Type B pancreatic cell (in vitro differentiated cells): ENCODE measurements at regions not wholly inside any gene's neighbourhood (a gene's known extent, or its start where the extent isn't known, plus 50 kb on each side); places are given as distances from the start of the nearest gene placed in this dataset.

Source experiments
- DNase-seq: peaks from one replicate; pipeline ENCODE4 v3.0.0; 2021; ENCODE audit warnings: mixed read lengths; ENCODE audit not compliant: unreplicated experiment; ENCODE audit errors: extremely low spot score
- H3K27ac Mint-ChIP-seq: 2 replicates; pipeline ENCODE4 v1.8.0; 2021; ENCODE audit warnings: mild to moderate bottlenecking, mixed read lengths
- H3K27me3 Mint-ChIP-seq: 2 replicates; pipeline ENCODE4 v1.8.0; 2021; ENCODE audit warnings: mixed read lengths
- H3K36me3 Mint-ChIP-seq: 2 replicates; pipeline ENCODE4 v1.8.0; 2021; ENCODE audit warnings: mixed read lengths
- H3K4me1 Mint-ChIP-seq: one replicate; pipeline ENCODE4 v1.8.0; 2021; ENCODE audit warnings: mixed read lengths; ENCODE audit not compliant: unreplicated experiment
- H3K4me3 Mint-ChIP-seq: 2 replicates; pipeline ENCODE4 v1.8.0; 2021; ENCODE audit warnings: mild to moderate bottlenecking, mixed read lengths
- H3K9me3 Mint-ChIP-seq: 2 replicates; pipeline ENCODE4 v1.8.0; 2021; ENCODE audit warnings: mixed read lengths
- TF ChIP-seq, protein P1 (sequence below): fragments of 200-600 bp; sonication (generic); conservative IDR thresholded peaks from 2 replicates; pipeline ENCODE4 v1.5.0; 2021; ENCODE audit warnings: antibody characterized with exemption, mild to moderate bottlenecking

DNA sequence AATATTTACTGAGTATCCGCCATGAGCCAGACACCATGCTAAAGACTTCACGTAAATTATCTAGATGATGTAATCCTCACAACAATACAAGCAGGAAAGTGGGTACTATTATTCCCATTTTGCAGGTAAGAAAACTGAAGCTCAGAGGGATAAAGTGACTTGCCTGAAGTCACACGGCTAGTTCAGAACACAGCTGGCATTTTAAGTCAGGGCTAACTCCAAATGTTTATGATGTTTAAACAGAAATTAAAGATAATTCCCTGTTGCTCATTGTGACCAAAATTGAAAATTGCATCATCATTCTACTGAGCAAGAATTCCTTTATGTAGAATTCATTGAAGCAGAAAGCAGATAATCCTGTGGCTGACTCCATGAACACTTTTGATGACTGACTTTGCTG lies 71.3 kb upstream of the STXBP5 start:
- no peaks in the 10 kb centered on the region for H3K9me3 Mint-ChIP-seq
- DNase-seq = no peak
- no peak overlapping the region for H3K4me3 Mint-ChIP-seq
- H3K4me1 Mint-ChIP-seq = peaks cover 3% of the 10 kb centered on the region
- no peak overlapping the region for H3K27ac Mint-ChIP-seq
- TF ChIP-seq, protein P1, sequence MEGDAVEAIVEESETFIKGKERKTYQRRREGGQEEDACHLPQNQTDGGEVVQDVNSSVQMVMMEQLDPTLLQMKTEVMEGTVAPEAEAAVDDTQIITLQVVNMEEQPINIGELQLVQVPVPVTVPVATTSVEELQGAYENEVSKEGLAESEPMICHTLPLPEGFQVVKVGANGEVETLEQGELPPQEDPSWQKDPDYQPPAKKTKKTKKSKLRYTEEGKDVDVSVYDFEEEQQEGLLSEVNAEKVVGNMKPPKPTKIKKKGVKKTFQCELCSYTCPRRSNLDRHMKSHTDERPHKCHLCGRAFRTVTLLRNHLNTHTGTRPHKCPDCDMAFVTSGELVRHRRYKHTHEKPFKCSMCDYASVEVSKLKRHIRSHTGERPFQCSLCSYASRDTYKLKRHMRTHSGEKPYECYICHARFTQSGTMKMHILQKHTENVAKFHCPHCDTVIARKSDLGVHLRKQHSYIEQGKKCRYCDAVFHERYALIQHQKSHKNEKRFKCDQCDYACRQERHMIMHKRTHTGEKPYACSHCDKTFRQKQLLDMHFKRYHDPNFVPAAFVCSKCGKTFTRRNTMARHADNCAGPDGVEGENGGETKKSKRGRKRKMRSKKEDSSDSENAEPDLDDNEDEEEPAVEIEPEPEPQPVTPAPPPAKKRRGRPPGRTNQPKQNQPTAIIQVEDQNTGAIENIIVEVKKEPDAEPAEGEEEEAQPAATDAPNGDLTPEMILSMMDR = no peak
- H3K36me3 Mint-ChIP-seq = no peaks in the 10 kb centered on the region
- H3K27me3 Mint-ChIP-seq = no peaks in the 10 kb centered on the region

DNA sequence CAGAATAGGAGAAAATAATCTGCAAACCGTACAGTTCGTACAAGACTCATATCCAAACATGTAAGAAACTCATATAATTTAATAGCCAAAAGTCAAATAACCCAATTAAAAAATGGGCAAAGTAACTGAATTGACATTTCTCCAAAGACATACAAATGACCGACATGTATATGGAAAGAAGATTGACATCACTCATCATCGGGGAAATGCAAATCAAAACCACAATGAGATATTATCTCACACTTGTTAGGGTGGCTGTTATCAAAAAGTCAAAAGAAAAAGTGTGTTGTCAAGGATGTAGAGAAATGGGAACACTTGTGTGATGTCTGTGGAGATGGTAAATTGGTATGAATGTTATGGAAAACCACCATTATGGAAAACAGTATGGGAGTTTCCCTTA lies 70.5 kb upstream of the STXBP5 start:
- Mint-ChIP-seq H3K27ac (no peak overlapping the region), H3K4me1 (peaks cover 3% of the 10 kb centered on the region), H3K27me3 (no peaks in the 10 kb centered on the region), H3K9me3 (no peaks in the 10 kb centered on the region), H3K36me3 (no peaks in the 10 kb centered on the region), H3K4me3 (no peak overlapping the region)
- TF ChIP-seq, protein P1 = no peak
- DNase-seq = no peak

DNA sequence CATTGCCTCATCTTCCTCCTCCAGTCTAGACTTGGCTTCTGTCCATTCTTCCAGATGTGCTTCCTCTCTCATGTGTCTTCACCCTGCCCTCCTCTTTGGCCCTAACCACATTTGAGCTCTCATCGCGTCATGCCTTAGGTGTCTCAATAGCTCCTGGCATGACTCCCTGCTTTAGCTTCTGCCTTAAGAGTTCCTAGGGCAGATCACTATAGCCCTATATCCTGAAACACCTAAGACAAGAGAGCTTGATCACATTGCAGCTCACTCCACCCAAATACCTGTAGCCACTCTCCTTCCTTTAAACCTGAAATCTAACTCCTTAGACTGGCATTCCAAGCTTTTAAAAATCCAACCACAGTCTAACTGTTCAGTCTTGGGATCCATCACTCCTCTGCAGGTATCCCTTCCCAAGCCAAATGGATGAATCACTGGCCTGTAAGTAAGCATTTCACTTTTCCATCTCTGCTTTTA lies 69.0 kb upstream of the STXBP5 start:
- Mint-ChIP-seq H3K36me3 (no peaks in the 10 kb centered on the region), H3K27ac (no peak overlapping the region), H3K4me1 (peaks cover 3% of the 10 kb centered on the region), H3K9me3 (no peaks in the 10 kb centered on the region), H3K27me3 (no peaks in the 10 kb centered on the region), H3K4me3 (no peak overlapping the region)
- DNase-seq = no peak
- TF ChIP-seq, protein P1 = no peak

DNA sequence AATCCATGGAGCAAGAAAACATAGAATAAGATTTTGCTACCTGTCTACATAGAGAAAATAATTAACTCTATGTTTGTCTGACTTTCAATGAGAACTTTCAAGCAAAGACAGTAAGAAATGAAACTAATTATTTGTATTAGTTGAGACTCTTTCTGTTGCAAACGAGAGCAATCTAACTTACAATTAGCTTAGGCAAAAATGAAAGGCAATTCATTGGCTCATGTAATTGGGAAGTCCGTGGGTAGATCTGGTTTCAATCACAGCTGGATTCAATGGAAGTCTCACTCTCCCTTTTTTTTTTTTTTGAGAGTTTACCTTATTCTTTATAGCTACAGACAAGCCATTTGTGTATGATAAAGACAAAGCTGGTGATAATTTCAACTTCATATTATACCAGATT lies 68.2 kb upstream of the STXBP5 start:
- H3K4me3 Mint-ChIP-seq = no peak overlapping the region
- DNase-seq = no peak
- H3K36me3 Mint-ChIP-seq = no peaks in the 10 kb centered on the region
- H3K9me3 Mint-ChIP-seq = no peaks in the 10 kb centered on the region
- TF ChIP-seq, protein P1 = no peak
- H3K27ac Mint-ChIP-seq = no peak overlapping the region
- H3K27me3 Mint-ChIP-seq = no peaks in the 10 kb centered on the region
- H3K4me1 Mint-ChIP-seq = peaks cover 3% of the 10 kb centered on the region

DNA sequence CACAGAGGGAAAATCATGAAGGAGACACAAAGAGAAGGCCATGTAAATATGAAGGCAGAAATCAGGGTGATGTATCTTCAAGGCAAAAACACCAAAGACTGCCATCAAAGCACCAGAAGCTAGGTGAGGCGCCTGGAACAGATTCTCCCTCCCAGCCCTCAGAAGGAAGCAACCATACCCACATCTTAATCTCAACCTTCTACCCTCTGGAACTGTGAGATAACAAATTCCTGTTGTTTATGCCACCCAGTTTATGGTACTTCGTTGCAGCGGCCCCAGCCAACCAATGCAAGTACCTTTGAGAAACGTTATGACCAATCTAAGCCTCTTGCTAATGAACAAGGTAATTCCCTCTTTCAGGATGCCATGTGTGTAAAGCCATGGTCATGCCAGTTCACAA lies 66.2 kb upstream of the STXBP5 start:
- Mint-ChIP-seq H3K36me3 (no peaks in the 10 kb centered on the region), H3K9me3 (no peaks in the 10 kb centered on the region), H3K27me3 (no peaks in the 10 kb centered on the region), H3K4me1 (no peaks in the 10 kb centered on the region), H3K4me3 (no peak overlapping the region), H3K27ac (no peak overlapping the region)
- DNase-seq = no peak
- TF ChIP-seq, protein P1 = no peak

DNA sequence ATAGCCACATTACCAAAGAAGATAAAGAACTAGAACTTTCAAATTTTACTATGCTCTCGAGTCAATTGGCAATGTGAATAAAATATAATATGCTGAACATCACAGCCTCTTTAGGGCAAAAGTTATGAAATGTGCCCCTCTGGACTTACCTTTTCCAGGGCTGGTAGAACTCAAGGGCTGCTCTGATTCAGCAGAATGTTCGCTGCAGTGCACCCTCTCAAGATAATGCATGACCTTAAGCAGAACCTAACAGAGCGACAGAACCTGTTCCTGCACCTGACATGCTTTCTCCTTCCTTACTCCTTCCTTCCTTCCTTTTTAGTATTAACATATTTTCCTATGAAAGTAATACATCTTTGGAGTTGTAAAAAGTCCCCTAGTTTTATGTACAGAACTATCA lies 65.4 kb upstream of the STXBP5 start:
- Mint-ChIP-seq H3K36me3 (no peaks in the 10 kb centered on the region), H3K4me3 (no peak overlapping the region), H3K9me3 (no peaks in the 10 kb centered on the region), H3K27me3 (no peaks in the 10 kb centered on the region), H3K4me1 (no peaks in the 10 kb centered on the region), H3K27ac (no peak overlapping the region)
- DNase-seq = no peak
- TF ChIP-seq, protein P1 = no peak
